ENCODE measurements at regions not wholly inside any gene's neighbourhood (a gene's known extent, or its start where the extent isn't known, plus 50 kb on each side); places are given as distances from the start of the nearest gene placed in this dataset.
A peak's percentile ranks its signal among the peaks of the same experiment; 100 is the strongest.
"Not testable (repeated sequence)": the region's sequence is repeated elsewhere in the genome, so short reads cannot be mapped to it uniquely, and the experiment has no call there.

- H3K4me3 ChIP-seq (ENCODE audit: low read depth, low read length), result no peak overlapping the region
- peak; percentile 72 for DNase-seq (ENCODE audit: low read depth)
- TF ChIP-seq CTCF (conservative IDR thresholded peaks at IDR 0.05; ENCODE audit: low read depth, low read length), result no peak
These were observed 126.9 kb downstream of the DUSP6 start for GRCh38 chr12:89225401-89225800.

- not testable (repeated sequence) for DNase-seq (ENCODE audit: low read depth)
These were observed 129.7 kb downstream of the DUSP6 start for GRCh38 chr12:89222580-89222979.

GRCh38 chr12:89217472-89217871 lies 134.8 kb downstream of the DUSP6 start:
- H3K4me3 ChIP-seq (ENCODE audit: low read depth, low read length), result no peak overlapping the region
- no peak for TF ChIP-seq CTCF (conservative IDR thresholded peaks at IDR 0.05; ENCODE audit: low read depth, low read length)
- DNase-seq (ENCODE audit: low read depth), result no peak

More at GRCh38 chr12:89222580-89222979, 129.7 kb downstream of the DUSP6 start:
- not testable (repeated sequence) for H3K4me3 ChIP-seq (ENCODE audit: low read depth, low read length)

GRCh38 chr12:89216211-89216952 lies 135.9 kb downstream of the DUSP6 start:
- no peak for TF ChIP-seq CTCF (conservative IDR thresholded peaks at IDR 0.05; ENCODE audit: low read depth, low read length)
- no peak for DNase-seq (ENCODE audit: low read depth)
- H3K4me3 ChIP-seq (ENCODE audit: low read depth, low read length), result no peak overlapping the region

- H3K4me3 ChIP-seq (ENCODE audit: low read depth, low read length), result no peak overlapping the region
- no peak for DNase-seq (ENCODE audit: low read depth)
- TF ChIP-seq CTCF (conservative IDR thresholded peaks at IDR 0.05; ENCODE audit: low read depth, low read length), result no peak
These were observed 137.1 kb downstream of the DUSP6 start for GRCh38 chr12:89215196-89215595.

- H3K4me3 ChIP-seq (ENCODE audit: low read depth, low read length), result no peak overlapping the region
- no peak for TF ChIP-seq CTCF (conservative IDR thresholded peaks at IDR 0.05; ENCODE audit: low read depth, low read length)
- DNase-seq (ENCODE audit: low read depth), result no peak
These were observed 138.6 kb downstream of the DUSP6 start for GRCh38 chr12:89213747-89214146.

- DNase-seq (ENCODE audit: low read depth), result no peak
- H3K4me3 ChIP-seq (ENCODE audit: low read depth, low read length), result no peak overlapping the region
- no peak for TF ChIP-seq CTCF (conservative IDR thresholded peaks at IDR 0.05; ENCODE audit: low read depth, low read length)
These were observed 139.2 kb downstream of the DUSP6 start for GRCh38 chr12:89213139-89213538.
